ENCODE measurements at regions not wholly inside any gene's neighbourhood (a gene's known extent, or its start where the extent isn't known, plus 50 kb on each side); places are given as distances from the start of the nearest gene placed in this dataset.

DNA sequence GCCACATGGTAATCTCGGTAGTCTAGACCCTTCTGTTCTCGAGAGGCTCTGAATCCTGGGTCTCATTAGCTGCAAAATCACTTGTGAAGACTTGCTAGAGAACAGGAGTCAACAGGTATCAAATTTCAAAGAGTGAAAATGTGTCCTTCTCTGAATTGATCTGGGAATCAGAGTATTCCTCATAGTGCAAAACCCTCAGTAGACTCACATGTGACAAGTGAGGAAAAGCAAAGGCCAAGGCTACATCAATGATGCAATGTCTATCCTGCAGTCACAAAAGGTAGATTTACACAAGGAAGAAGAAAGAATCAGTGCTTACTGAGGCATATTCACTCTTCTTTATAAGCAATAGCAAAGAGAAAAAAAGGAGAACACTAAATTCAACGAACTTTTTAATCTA is 1220.0 kb upstream of the GJE1 start:
- DNase-seq (ENCODE audit: low read depth): no peak
- no peak overlapping the region for H3K4me3 ChIP-seq (ENCODE audit: low read depth, low read length)
- TF ChIP-seq POLR2A (IDR thresholded peaks at IDR 0.05; ENCODE audit: extremely low read depth, insufficient read length) (no peak), MYC (IDR thresholded peaks at IDR 0.05; ENCODE audit: low read depth, low read length) (no peak)
- TF ChIP-seq, protein P1, sequence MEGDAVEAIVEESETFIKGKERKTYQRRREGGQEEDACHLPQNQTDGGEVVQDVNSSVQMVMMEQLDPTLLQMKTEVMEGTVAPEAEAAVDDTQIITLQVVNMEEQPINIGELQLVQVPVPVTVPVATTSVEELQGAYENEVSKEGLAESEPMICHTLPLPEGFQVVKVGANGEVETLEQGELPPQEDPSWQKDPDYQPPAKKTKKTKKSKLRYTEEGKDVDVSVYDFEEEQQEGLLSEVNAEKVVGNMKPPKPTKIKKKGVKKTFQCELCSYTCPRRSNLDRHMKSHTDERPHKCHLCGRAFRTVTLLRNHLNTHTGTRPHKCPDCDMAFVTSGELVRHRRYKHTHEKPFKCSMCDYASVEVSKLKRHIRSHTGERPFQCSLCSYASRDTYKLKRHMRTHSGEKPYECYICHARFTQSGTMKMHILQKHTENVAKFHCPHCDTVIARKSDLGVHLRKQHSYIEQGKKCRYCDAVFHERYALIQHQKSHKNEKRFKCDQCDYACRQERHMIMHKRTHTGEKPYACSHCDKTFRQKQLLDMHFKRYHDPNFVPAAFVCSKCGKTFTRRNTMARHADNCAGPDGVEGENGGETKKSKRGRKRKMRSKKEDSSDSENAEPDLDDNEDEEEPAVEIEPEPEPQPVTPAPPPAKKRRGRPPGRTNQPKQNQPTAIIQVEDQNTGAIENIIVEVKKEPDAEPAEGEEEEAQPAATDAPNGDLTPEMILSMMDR (IDR thresholded peaks at IDR 0.05; ENCODE audit: low read depth, low read length): no peak
- TF ChIP-seq, protein P2, sequence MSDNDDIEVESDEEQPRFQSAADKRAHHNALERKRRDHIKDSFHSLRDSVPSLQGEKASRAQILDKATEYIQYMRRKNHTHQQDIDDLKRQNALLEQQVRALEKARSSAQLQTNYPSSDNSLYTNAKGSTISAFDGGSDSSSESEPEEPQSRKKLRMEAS (IDR thresholded peaks at IDR 0.05; ENCODE audit: low read depth, low read length): no peak

DNA sequence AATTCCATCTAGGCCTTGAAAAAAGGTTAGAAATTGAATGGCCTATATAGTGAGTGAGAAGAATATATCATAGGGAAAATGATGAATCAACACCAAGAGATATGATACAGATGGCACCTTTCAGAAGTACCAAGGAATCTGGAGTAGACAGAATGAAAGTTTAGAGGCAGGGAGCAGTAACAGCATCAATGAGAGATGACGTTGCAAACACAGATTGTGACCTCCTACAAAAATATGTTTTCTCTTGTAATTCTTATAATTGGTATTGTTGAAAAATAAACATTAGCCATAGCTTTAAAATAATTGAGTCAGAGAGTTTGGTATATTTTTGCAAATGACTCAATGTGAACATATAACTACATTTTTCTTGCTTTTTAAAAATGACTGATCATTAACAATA is 1223.1 kb upstream of the GJE1 start:
- no peak for DNase-seq (ENCODE audit: low read depth)
- no peak for TF ChIP-seq POLR2A (IDR thresholded peaks at IDR 0.05; ENCODE audit: extremely low read depth, insufficient read length)
- TF ChIP-seq, protein P1 (IDR thresholded peaks at IDR 0.05; ENCODE audit: low read depth, low read length): no peak
- TF ChIP-seq MYC (IDR thresholded peaks at IDR 0.05; ENCODE audit: low read depth, low read length): no peak
- TF ChIP-seq, protein P2 (IDR thresholded peaks at IDR 0.05; ENCODE audit: low read depth, low read length): no peak
- no peak overlapping the region for H3K4me3 ChIP-seq (ENCODE audit: low read depth, low read length)

DNA sequence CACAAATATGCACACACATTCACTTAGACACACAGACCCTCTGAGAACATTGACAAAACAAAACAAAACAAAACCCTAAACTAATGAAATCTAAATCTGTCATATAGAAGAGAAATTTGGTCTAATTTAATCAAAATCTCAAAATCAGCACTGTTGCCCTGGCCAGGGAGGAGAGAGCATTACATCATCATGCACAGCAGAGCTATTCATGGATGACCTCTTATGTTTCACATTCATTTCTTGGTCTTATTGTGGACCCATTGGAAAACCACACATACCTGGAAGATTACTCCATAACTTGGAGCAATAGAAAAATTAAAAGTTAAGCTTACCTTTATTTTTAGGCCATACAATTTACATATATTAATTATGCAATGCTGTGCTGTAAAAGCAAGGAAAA is 1223.6 kb upstream of the GJE1 start:
- no peak overlapping the region for H3K4me3 ChIP-seq (ENCODE audit: low read depth, low read length)
- TF ChIP-seq, protein P1 (IDR thresholded peaks at IDR 0.05; ENCODE audit: low read depth, low read length): no peak
- TF ChIP-seq MYC (IDR thresholded peaks at IDR 0.05; ENCODE audit: low read depth, low read length) (no peak), POLR2A (IDR thresholded peaks at IDR 0.05; ENCODE audit: extremely low read depth, insufficient read length) (no peak)
- TF ChIP-seq, protein P2 (IDR thresholded peaks at IDR 0.05; ENCODE audit: low read depth, low read length): no peak
- no peak for DNase-seq (ENCODE audit: low read depth)

DNA sequence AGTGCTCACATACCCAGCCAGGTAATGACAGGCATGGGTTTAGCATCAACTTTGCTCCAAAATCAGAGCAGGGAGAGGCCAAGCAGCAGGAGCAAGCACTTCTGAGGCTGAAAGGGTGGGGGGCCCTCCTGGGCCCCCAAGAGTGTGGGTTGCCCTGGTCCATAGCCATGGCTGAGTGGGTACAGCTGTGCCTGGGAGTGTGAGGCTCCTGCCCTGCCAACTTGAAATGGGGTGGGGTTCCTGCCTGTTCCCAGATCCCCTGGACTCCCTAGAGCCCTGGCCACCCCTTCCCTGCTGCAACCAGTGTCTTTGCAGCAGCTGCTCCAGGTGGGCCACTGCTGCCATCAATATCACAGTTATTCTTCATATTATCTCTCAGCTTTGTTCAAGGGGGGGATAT is 1224.2 kb upstream of the GJE1 start:
- H3K4me3 ChIP-seq (ENCODE audit: low read depth, low read length): no peak overlapping the region
- no peak for DNase-seq (ENCODE audit: low read depth)
- TF ChIP-seq, protein P2 (IDR thresholded peaks at IDR 0.05; ENCODE audit: low read depth, low read length): no peak
- no peak for TF ChIP-seq MYC (IDR thresholded peaks at IDR 0.05; ENCODE audit: low read depth, low read length)
- TF ChIP-seq, protein P1 (IDR thresholded peaks at IDR 0.05; ENCODE audit: low read depth, low read length): no peak
- no peak for TF ChIP-seq POLR2A (IDR thresholded peaks at IDR 0.05; ENCODE audit: extremely low read depth, insufficient read length)

DNA sequence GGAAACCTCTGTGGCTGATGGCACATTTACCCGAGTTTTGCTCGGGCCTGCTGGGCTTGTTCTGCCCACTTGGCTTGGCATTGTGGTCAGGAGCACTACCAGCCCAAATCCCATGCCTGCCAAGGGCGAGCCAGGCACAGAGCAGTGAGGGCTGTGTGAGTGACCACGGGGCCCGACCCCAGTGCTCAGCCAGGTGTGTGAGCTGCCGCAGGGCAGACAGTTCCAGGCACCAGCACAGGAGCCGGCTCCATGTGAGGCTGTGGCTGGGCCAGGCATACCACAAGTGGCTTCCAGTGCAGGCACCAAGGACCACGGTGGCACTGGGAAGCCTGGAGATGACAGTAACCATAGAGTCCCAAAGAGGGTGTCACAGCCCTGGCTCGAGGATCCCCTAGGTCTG is 1225.5 kb upstream of the GJE1 start:
- TF ChIP-seq MYC (IDR thresholded peaks at IDR 0.05; ENCODE audit: low read depth, low read length): no peak
- TF ChIP-seq, protein P1 (IDR thresholded peaks at IDR 0.05; ENCODE audit: low read depth, low read length): no peak
- H3K4me3 ChIP-seq (ENCODE audit: low read depth, low read length): no peak overlapping the region
- DNase-seq (ENCODE audit: low read depth): no peak

DNA sequence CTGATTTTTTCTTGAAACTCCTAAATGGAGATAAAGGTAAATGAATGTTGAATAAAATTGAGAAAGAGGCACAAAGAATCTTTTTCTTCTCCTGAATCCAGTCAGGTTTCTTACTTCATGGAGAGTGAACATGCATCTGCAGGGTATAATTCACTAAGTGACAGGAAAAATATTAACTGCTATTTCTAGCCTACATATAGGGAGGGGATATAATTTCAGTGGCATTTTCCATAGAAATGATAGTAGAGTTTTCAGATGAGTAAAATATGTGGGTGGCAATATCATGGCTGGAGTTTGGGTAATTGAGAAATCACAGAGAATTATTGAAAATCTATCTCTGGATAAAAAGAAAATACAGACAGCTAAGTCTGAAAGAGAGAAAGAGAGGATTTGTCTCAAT is 1227.0 kb upstream of the GJE1 start:
- DNase-seq (ENCODE audit: low read depth): no peak
- H3K4me3 ChIP-seq (ENCODE audit: low read depth, low read length): no peak overlapping the region
- TF ChIP-seq, protein P2 (IDR thresholded peaks at IDR 0.05; ENCODE audit: low read depth, low read length): no peak
- TF ChIP-seq POLR2A (IDR thresholded peaks at IDR 0.05; ENCODE audit: extremely low read depth, insufficient read length) (no peak), MYC (IDR thresholded peaks at IDR 0.05; ENCODE audit: low read depth, low read length) (no peak)
- TF ChIP-seq, protein P1 (IDR thresholded peaks at IDR 0.05; ENCODE audit: low read depth, low read length): no peak
